Osteoblast (primary cell): ENCODE measurements at regions not wholly inside any gene's neighbourhood (a gene's known extent, or its start where the extent isn't known, plus 50 kb on each side); places are given as distances from the start of the nearest gene placed in this dataset.

Experiments
- DNase-seq: peaks from one replicate; pipeline ENCODE4 v3.0.0; 2011; ENCODE audit warnings: low spot score, mixed read lengths; ENCODE audit not compliant: insufficient read length; ENCODE audit errors: missing footprints
- H2AFZ ChIP-seq: 2 replicates; pipeline ENCODE4 v1.6.0; 2011; ENCODE audit warnings: mild to moderate bottlenecking, low read length
- H3K27ac ChIP-seq: 2 replicates; pipeline ENCODE4 v1.5.1; 2011; ENCODE audit warnings: mild to moderate bottlenecking, low read depth, low read length, moderate library complexity
- H3K27me3 ChIP-seq: 2 replicates; pipeline ENCODE4 v1.6.0; 2012; ENCODE audit warnings: mild to moderate bottlenecking, control low read depth, inconsistent platforms, low read length, moderate library complexity; ENCODE audit not compliant: insufficient read depth
- H3K36me3 ChIP-seq: 2 replicates; pipeline ENCODE4 v1.5.1; 2011; ENCODE audit warnings: mild to moderate bottlenecking, low read length, control low read depth, moderate library complexity; ENCODE audit not compliant: insufficient read depth
- H3K4me1 ChIP-seq: 2 replicates; pipeline ENCODE4 v1.5.1; 2011; ENCODE audit warnings: mild to moderate bottlenecking, low read length, control low read depth, moderate library complexity; ENCODE audit not compliant: insufficient read depth
- H3K4me2 ChIP-seq: 2 replicates; pipeline ENCODE4 v1.6.0; 2011; ENCODE audit warnings: mild to moderate bottlenecking, low read length; ENCODE audit not compliant: insufficient read depth
- H3K4me3 ChIP-seq: fragments of 200-600 bp; sonication (generic); 3 replicates; pipeline ENCODE4 v1.5.1; 2012; ENCODE audit warnings: mild to moderate bottlenecking, low read length, inconsistent platforms; ENCODE audit not compliant: insufficient read depth
- H3K79me2 ChIP-seq: 2 replicates; pipeline ENCODE4 v1.6.0; 2012; ENCODE audit warnings: mild to moderate bottlenecking, low read length, control low read depth, inconsistent platforms; ENCODE audit not compliant: insufficient read depth
- H3K9me3 ChIP-seq: 2 replicates; pipeline ENCODE4 v1.5.1; 2011; ENCODE audit warnings: low read depth, low read length, control low read depth
- H4K20me1 ChIP-seq: 2 replicates; pipeline ENCODE4 v1.6.0; 2012; ENCODE audit warnings: mild to moderate bottlenecking, low read length, control low read depth; ENCODE audit not compliant: insufficient read depth
- CTCF ChIP-seq: IDR thresholded peaks from 2 replicates; pipeline ENCODE4 v1.5.1; 2011; ENCODE audit warnings: mild to moderate bottlenecking, low read depth, low read length, moderate library complexity; ENCODE audit errors: extremely low read depth

DNA sequence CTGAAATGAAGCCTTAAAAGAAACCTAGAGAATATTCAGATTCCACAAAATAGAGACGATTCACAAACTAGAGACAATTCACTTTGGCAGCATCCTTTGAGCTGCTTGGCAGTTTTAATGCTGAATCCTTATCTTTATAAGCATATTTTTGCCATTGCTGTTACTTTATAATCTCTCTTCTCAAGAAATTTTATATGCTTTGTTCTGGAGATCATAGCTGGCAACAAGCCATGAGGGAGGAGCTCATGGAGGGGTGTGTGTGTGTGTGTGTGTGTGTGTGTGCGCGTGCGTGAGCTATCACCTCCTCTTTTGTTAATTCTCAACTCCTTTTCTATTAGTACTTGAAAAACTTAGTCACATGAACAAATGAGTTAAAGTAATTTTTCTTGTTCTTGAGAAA lies 495.0 kb upstream of the RGMA start:
- Histone ChIP-seq H3K27me3 (no peaks in the 10 kb centered on the region), H3K27ac (no peak overlapping the region), H3K9me3 (no peaks in the 10 kb centered on the region), H3K36me3 (no peaks in the 10 kb centered on the region), H4K20me1 (no peaks in the 10 kb centered on the region), H2AFZ (no peak overlapping the region), H3K4me2 (no peak overlapping the region), H3K4me3 (no peak overlapping the region), H3K4me1 (no peaks in the 10 kb centered on the region), H3K79me2 (no peaks in the 10 kb centered on the region)
- DNase-seq, result no peak
- no peak for TF ChIP-seq CTCF

- Histone ChIP-seq H3K9me3 (no peaks in the 10 kb centered on the region), H3K36me3 (no peaks in the 10 kb centered on the region), H3K4me1 (no peaks in the 10 kb centered on the region), H3K79me2 (no peaks in the 10 kb centered on the region), H4K20me1 (no peaks in the 10 kb centered on the region), H3K4me3 (no peak overlapping the region), H2AFZ (no peak overlapping the region), H3K4me2 (no peak overlapping the region), H3K27me3 (no peaks in the 10 kb centered on the region), H3K27ac (no peak overlapping the region)
- DNase-seq, result no peak
- TF ChIP-seq CTCF, result no peak
Measured at GRCh38 chr15:93583552-93583951, 494.5 kb upstream of the RGMA start.

GRCh38 chr15:93570527-93570926 lies 481.5 kb upstream of the RGMA start:
- H3K27ac ChIP-seq, result no peak overlapping the region
- H3K9me3 ChIP-seq, result no peaks in the 10 kb centered on the region
- no peak for TF ChIP-seq CTCF
- H3K36me3 ChIP-seq, result no peaks in the 10 kb centered on the region
- DNase-seq, result no peak
- no peaks in the 10 kb centered on the region for H3K79me2 ChIP-seq
- no peaks in the 10 kb centered on the region for H3K27me3 ChIP-seq
- no peaks in the 10 kb centered on the region for H4K20me1 ChIP-seq
- H3K4me3 ChIP-seq, result no peak overlapping the region
- no peaks in the 10 kb centered on the region for H3K4me1 ChIP-seq
- no peak overlapping the region for H3K4me2 ChIP-seq
- H2AFZ ChIP-seq, result no peak overlapping the region

- H3K79me2 ChIP-seq, result no peaks in the 10 kb centered on the region
- no peaks in the 10 kb centered on the region for H4K20me1 ChIP-seq
- H3K4me2 ChIP-seq, result no peak overlapping the region
- no peak for TF ChIP-seq CTCF
- H2AFZ ChIP-seq, result no peak overlapping the region
- no peaks in the 10 kb centered on the region for H3K4me1 ChIP-seq
- no peak for DNase-seq
- no peaks in the 10 kb centered on the region for H3K36me3 ChIP-seq
- H3K4me3 ChIP-seq, result no peak overlapping the region
- H3K27me3 ChIP-seq, result no peaks in the 10 kb centered on the region
- no peak overlapping the region for H3K27ac ChIP-seq
- no peaks in the 10 kb centered on the region for H3K9me3 ChIP-seq
Measured at GRCh38 chr15:93566762-93567161, 477.8 kb upstream of the RGMA start.
